ENCODE measurements at regions not wholly inside any gene's neighbourhood (a gene's known extent, or its start where the extent isn't known, plus 50 kb on each side); places are given as distances from the start of the nearest gene placed in this dataset.
"Not testable (repeated sequence)": the region's sequence is repeated elsewhere in the genome, so short reads cannot be mapped to it uniquely, and the experiment has no call there.

DNA sequence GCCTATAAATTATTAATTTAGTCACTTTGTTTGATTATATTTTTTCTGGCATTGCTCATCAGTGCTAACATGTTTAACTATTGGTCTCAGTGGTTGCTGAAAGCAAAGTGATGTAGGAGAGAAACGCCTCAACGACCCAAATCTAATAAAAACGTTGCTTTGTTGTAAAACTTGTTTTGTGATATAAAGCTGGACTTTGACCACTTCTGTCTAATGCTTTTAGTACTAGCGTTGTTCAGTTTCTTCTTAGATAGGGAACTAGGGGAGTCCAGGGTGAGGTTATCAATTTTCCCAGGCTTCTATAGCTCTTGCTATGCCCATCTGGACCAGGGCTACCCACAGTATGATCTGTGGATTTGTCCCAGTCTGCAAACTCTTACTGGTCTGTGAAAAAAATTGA is 80.6 kb upstream of the TBC1D5 start:
- DNase-seq, result no peak

DNA sequence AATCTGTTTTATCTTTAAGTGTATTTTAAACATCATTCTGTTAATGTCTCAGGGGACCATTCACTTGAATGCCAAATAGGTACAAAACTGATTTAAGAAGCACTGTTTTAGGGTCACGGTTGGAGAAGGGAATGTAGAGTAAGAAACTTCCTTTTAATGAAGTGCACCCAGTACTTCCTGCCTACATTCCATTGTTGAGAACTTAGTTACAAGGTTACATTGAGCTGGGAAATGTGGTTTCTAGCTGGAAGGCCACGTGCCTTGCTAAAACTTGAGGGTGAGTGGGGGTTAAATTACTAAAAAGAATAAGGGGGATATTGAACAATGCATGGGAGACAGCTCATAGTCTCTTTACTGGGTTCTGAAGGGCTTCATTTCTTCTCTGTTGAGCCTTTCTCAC is 78.3 kb upstream of the TBC1D5 start:
- DNase-seq, result no peak

DNA sequence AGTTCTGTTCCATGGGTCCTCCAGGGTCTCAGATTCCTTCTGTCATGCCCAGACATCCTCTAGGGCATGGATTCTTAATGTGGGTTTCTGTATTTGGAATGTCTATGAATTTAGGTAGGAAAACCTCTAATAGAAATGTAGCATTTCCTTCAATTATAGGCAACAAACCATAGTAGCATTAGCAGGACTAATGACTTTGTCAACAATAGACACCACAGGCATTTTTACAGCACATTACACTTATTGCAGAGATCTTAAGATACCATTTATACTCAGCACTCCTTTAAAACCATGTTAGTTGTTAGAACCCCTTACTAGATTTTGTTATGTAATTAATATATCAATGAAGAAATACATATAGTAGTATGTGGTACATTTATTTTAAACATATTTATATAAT is 77.8 kb upstream of the TBC1D5 start:
- no peak for DNase-seq

DNA sequence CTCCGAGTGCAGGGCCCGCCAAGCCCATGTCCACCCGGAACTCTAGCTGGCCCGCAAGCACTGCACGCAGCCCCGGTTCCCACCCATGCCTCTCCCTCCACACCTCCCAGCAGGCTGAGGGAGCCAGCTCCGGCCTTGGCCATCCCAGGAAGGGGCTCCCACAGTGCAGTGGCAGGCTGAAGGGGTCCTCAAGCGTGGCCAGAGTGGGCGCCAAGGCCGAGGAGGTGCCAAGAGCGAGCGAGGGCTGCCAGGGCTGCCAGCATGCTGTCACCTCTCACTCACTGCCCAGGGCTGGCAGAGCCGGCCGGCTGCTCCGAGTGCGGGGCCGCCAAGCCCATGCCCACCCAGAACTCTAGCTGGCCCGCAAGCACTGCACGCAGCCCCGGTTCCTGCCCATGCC is 75.5 kb upstream of the TBC1D5 start:
- DNase-seq, result not testable (repeated sequence)

DNA sequence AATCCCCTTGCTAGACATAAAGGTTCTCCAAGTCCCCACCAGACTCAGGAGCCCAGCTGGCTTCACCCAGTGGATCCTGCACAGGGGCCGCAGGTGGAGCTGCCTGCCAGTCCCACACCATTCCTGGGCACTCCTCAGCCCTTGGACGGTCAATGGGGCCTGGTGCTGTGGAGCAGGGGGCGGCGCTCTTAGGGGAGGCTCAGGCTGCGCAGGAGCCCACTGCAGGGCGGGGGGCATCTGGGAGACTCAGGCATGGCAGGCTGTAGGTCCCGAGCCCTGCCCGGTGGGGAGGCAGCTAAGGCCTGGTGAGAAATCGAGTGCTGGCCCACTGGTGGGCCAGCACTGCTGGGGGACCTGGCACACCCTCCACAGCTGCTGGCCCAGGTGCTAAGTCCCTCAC is 75.1 kb upstream of the TBC1D5 start:
- DNase-seq, result no peak

DNA sequence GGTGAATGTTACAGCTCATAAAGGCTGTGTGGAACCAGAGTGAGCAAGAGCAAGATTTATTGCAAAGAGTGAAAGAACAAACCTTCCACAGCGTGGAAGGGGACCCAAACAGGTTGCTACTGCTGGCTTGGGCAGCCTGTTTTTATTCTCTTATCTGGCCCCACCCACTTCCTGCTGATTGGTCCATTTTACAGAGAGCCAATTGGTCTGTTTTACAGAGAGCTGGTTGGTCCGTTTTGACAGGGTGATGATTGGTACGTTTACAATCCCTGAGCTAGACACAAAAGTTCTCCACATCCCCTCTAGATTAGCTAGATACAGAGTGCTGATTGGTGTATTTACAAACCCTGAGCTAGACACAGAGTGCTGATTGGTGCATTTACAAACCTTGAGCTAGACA is 74.4 kb upstream of the TBC1D5 start:
- not testable (repeated sequence) for DNase-seq

DNA sequence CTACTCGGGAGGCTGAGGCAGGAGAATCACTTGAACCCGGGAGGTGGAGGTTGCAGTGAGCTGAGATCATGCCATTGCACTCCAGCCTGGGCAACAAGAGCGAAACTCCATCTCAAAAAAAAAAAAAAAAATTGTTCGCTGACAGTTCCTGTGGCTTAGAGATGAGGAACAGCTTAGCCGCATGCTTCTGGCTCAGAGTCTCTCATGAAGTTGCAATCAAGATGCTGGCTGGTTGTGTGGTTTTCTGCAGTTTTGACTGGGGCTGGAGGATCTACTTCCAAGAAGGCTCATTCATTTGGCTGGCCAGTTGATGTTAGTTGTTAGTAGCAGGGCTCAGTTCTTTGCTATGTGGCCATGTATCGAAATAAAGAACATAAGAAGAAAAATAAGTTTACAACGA is 69.9 kb upstream of the TBC1D5 start:
- DNase-seq, result not testable (repeated sequence)

DNA sequence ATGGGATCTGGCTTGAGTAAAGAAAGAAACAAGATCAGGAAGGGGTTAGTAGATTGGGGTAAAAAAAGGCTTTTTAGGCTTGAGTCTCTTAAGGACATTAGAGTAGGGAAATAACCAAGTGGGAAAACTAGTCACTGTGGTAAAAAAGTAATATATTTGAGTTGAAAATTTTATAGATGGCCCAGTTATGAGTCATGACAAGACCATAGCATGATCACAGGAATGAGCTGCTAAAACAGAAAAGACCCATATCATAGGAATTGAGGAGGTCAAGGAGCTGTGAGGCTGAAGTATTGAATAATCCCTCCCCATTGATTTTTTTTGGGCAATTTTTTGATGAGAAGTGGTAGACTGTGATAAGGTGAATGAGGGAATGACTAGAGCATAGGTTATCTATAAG is 69.2 kb upstream of the TBC1D5 start:
- DNase-seq, result no peak

DNA sequence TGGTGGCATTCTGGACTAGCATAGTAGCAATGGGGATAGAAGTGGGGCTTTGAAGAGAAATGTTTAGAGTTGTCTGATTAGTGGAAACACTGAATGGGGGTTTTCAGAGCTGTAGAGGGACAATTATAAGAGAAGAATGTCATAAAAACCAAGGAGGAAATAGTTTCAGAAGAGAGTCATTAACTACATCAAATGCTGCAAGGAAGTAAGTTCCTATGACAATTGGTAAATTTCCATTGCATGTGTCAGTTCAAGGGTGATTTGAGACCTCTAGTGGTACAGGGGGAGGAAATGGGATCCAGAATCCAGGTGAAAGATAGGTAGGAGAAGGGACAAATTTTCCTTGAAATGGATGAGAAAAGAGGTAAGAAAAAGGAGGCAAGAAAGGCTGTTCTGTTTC is 68.3 kb upstream of the TBC1D5 start:
- no peak for DNase-seq

DNA sequence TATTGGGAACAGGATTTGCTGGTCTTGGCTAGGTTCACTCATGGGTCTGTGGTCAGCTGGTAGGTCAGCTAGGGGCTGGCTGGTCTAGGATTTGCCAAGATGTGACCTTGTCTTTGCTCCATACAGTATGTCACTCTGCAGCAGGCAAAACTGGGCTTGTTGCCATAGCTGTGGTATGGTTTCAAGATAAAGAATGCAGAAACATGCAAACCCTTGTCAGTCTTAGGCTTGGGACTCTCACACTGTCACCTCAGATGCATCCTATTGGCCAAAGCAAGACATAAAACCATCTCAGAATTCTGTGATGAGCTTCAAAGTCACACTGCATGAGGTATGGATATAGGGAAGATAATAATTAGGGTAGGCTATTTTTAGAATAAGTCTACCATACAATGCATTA is 66.6 kb upstream of the TBC1D5 start:
- no peak for DNase-seq

DNA sequence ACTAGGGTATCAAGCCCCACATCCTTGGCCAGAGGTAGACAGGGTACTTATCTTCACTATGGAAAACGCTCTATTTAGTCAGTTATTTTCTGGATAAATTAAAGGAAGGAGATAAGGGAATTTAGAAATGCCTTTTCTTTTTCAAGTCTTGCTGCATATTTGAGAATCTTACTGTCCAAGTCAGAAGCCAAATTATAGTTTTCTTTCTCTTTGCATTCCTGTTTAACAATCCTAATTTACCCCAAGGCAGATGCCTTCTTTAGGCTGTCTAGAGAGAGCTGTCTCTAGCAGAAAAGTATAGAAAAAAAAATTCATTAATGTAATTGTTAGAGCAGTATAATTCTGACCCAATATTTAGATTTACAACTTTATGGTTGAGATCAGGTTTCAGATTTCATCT is 64.4 kb upstream of the TBC1D5 start:
- DNase-seq, result no peak

DNA sequence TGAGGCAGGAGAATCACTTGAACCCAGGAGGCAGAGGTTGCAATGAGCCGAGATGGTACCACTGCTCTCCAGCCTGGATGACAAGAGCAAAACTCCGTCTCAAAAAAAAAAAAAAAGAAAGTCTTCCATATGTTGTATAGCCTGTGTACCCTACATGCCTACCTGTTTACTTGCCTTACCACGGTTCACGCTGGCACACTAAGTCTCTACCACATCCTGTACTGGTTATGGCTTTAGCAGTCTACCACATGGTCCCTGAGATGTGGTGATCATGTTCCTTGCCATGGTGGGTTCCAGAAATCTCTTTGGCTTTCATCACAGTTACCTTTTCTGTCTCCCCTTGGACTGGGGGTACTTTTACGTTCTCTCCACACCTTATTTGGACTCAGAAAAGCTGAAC is 63.8 kb upstream of the TBC1D5 start:
- DNase-seq, result no peak

DNA sequence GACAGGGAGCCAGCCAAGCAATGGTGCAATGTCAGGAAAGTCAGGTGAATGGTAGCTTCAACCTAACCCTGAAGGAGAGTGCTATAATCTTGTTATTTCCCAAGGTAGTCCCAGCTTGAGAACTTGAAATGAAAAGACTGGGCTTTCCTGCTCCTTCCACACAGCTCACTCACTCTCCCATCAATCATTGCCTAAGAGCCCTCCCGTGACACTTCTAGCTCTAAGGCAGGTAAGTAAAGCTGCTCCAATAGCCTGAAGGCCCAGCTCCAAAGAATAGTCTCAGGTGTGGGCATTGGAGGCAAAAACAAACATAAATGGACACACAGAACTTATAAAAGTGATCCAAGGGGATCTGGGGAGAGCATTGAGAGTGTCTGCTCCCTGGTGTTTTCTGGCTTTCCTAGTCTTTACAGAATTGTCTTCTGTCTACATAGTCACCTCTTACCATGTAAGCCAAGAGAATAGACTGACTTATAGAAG is 63.1 kb upstream of the TBC1D5 start:
- no peak for DNase-seq

DNA sequence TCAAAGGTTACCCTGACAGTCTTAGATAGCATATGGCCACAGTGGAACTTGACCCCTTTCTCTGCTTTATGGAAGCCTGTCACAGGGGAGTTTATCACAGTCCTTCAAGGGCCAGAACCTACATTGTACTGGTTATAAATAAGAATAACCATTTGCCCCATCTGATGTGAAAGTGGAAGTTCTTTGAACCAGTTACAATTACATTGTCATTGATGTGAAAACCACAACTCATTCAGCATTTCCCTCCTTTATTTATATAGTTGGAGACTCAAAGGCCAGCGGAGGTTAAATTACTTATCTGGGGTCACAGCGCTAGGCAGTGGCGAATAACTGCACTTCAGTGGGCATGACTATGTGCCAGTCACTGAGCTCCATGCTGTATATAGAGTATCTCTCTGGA is 60.5 kb upstream of the TBC1D5 start:
- no peak for DNase-seq

DNA sequence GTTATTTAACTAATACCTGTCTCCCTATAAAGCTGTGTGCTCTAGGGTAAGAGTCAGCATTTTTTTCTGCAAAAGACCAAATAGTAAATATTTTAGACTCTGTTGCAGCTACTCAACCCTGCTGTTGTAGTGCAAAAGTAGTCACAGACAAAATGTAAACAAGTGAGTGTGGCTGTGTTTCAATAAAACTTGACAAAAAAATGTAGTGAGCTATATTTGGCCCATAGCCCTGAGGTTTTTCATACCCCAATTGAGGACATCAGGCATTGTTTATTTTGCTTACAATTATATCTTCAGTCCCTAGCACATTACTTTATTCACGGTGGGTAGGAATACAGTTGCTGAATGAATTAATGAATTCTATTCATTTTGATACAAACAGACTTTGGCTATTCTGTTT is 58.7 kb upstream of the TBC1D5 start:
- no peak for DNase-seq

DNA sequence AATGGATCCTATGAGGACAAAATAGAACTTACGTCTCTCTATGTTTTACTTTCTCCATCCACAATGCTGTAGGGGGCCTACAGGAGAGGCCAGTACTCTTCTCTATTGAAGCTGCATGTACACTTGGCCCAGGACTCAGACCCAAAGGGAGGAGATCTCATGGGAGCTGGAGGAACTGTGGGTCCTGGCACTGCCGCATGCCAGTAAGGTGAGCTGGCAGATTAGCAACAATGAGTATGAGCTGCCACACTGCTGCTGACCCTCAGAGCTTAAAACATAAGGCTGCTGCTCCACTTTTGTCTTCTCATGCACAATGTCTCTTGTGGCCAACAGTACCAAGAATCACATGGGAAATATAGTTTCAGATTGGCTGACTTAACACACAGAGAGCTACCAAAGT is 57.8 kb upstream of the TBC1D5 start:
- DNase-seq, result no peak

DNA sequence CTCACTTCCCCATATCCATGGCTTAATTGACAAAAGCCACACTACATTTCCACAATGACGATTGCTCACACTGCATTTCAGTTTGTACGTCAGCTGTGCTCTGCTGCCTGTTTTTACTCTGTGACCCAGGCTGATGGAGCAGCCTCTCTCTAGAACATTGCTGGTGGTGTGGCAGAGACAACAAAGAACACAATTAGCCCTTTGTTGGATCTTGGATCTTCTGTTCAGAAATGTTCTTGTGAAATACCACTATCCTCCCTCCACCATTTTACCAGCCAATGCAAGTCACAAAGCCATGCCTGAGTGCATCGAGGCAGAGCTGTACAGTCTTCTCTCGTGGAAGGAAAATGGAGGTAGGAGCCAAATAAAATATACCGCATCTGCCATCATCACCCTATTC is 56.9 kb upstream of the TBC1D5 start:
- DNase-seq, result no peak

DNA sequence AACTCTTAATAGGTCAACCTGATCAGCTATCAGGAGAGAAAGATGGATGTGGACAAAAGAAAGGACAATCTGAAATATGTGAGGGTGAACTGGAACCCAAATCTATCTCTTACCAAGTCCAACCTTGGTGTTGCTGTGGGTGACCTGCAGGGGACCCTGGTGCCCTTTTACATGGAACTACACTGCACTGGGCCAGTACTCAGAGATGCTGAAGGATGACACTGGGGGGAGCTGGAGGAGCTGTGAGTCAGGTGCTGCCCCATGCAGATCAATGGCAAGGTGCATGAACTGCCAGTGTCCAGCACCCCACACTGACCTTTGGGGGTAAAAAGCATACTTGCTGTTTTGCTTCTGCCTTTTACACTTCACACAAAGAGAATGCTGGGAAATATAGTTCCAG is 55.6 kb upstream of the TBC1D5 start:
- no peak for DNase-seq

DNA sequence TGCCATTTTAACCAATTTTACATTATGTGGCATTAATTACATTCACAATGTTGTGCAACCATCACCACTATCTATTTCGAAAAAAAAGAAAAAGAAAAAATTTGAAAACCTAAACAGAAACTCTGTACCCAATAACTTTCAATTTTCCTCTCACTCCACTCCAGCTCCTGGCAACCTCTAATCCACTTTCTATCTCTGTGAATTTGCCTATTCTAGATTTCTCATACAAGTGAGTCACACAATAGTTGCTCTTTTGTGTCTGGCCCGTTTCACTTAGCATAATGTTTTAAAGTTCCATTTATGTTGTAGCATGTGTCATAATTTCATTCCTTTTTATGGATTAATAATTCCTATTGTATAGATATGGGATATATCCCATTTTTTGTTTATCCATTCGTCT is 53.3 kb upstream of the TBC1D5 start:
- no peak for DNase-seq

DNA sequence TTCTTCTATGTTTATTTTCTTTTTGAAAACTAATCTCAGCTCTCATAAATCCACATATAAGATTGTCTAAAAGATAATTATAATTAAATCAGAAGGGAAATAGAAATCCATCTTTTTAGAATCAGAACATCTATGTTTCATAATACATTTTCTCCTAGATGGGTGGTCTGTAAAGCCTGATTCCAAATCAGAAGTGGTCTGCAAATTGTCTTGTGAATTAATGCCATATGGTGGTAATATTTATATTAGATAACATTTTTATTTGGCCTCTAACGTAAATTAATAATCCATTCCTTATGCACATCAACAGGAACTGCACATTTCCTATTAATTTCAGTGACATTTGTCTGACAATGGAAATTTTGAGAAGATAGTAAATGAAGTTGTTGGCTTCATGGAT is 52.8 kb upstream of the TBC1D5 start:
- no peak for DNase-seq

DNA sequence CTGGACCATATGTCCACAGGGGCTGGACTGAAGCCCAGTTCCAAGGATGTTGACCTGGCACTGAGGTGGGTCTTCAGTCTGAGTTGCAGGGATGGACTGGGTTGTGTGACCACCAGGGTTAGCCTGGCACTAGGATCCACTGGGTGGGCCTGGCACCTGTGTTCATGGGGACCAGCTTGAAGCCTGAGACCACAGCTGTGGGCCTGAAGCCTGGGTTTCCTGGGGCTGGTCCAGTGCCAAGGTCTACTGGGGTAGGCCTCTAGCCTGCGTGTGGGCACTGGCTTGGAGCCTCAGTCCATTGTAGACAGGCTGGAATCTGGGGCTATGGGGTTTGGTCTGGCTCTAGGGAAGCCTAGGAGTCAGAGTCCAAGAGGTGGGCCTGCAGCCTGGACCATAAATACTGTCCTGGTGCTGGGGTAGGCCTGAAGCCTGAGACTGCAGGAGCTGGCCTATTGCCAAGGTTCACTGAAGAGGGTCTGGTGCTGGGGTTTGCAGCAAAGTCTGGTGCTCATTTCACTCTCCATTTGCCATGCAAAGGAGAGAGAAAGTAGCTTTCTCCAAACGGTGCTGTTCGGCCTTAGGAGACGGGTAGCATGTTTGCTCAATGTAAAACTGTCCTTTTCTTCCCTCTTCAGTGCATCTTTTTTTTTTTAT is 51.2 kb upstream of the TBC1D5 start:
- no peak for DNase-seq
